Neural cell (in vitro differentiated cells): ENCODE measurements at regions not wholly inside any gene's neighbourhood (a gene's known extent, or its start where the extent isn't known, plus 50 kb on each side); places are given as distances from the start of the nearest gene placed in this dataset.

ENCODE experiments used
- RAD21 ChIP-seq: fragments of 450-650 bp; conservative IDR thresholded peaks from 2 replicates; pipeline ENCODE4 v1.6.1; 2014; ENCODE audit warnings: antibody characterized with exemption, mild to moderate bottlenecking, moderate library complexity
- TF ChIP-seq, protein P1 (sequence below): fragments of 450-650 bp; IDR thresholded peaks from 2 replicates; pipeline ENCODE4 v1.5.1; 2014; ENCODE audit warnings: antibody characterized with exemption, mild to moderate bottlenecking, moderate library complexity; ENCODE audit not compliant: poor library complexity, severe bottlenecking

DNA sequence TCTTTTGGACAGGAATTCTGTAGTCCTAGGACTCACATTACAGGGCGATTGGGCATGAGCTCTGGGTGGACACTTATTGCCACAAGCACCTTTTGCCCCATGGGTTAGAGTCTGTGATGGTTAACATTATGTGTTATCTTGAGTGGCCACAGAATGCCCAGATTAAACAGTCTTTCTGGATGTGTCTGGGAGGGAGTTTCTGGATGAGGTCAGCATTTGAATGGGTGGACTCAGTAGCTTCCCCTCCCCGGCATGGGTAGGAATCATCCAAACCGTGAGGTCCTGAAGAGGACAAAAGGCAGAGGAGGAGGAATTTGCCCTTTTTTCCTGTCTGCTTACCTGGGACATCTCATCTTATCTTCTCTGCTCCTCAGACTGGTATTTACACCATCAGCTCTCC is 85.6 kb downstream of the BMP4 start:
- TF ChIP-seq, protein P1, sequence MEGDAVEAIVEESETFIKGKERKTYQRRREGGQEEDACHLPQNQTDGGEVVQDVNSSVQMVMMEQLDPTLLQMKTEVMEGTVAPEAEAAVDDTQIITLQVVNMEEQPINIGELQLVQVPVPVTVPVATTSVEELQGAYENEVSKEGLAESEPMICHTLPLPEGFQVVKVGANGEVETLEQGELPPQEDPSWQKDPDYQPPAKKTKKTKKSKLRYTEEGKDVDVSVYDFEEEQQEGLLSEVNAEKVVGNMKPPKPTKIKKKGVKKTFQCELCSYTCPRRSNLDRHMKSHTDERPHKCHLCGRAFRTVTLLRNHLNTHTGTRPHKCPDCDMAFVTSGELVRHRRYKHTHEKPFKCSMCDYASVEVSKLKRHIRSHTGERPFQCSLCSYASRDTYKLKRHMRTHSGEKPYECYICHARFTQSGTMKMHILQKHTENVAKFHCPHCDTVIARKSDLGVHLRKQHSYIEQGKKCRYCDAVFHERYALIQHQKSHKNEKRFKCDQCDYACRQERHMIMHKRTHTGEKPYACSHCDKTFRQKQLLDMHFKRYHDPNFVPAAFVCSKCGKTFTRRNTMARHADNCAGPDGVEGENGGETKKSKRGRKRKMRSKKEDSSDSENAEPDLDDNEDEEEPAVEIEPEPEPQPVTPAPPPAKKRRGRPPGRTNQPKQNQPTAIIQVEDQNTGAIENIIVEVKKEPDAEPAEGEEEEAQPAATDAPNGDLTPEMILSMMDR: no peak
- no peak for TF ChIP-seq RAD21
